Smooth muscle cell (in vitro differentiated cells): ENCODE measurements at regions not wholly inside any gene's neighbourhood (a gene's known extent, or its start where the extent isn't known, plus 50 kb on each side); places are given as distances from the start of the nearest gene placed in this dataset.

Experiments used
- DNase-seq: peaks from one replicate; lab custom pipeline; 2025; ENCODE audit not compliant: unreplicated experiment; lab: John Stamatoyannopoulos, UW
- H2AFZ ChIP-seq: fragments of 200-600 bp; sonication (generic); 2 replicates; pipeline ENCODE4 v1.6.0; 2016; ENCODE audit warnings: antibody characterized with exemption, low read depth, mild to moderate bottlenecking
- H3F3A ChIP-seq: fragments of 200-600 bp; sonication (generic); 2 replicates; pipeline ENCODE4 v1.6.0; 2017; ENCODE audit warnings: antibody characterized with exemption, low read depth
- H3K27ac ChIP-seq: fragments of 200-600 bp; sonication (generic); 2 replicates; pipeline ENCODE4 v1.5.1; 2016; ENCODE audit warnings: low read depth, mild to moderate bottlenecking
- H3K27me3 ChIP-seq: fragments of 200-600 bp; sonication (generic); 2 replicates; pipeline ENCODE4 v1.6.1; 2016; ENCODE audit warnings: low read depth, mild to moderate bottlenecking
- H3K36me3 ChIP-seq: fragments of 200-600 bp; sonication (generic); 2 replicates; pipeline ENCODE4 v1.5.1; 2016; ENCODE audit warnings: low read depth
- H3K4me1 ChIP-seq: fragments of 200-600 bp; sonication (generic); 2 replicates; pipeline ENCODE4 v1.5.1; 2016; ENCODE audit warnings: low read depth
- H3K4me2 ChIP-seq: fragments of 200-600 bp; sonication (generic); 2 replicates; pipeline ENCODE4 v1.6.0; 2016; ENCODE audit warnings: mild to moderate bottlenecking
- H3K4me3 ChIP-seq: fragments of 200-600 bp; sonication (generic); 2 replicates; pipeline ENCODE4 v1.5.1; 2016; ENCODE audit warnings: mild to moderate bottlenecking
- H3K79me2 ChIP-seq: fragments of 200-600 bp; sonication (generic); 2 replicates; pipeline ENCODE4 v1.6.0; 2016; ENCODE audit warnings: low read depth, mild to moderate bottlenecking
- H3K9ac ChIP-seq: fragments of 200-600 bp; sonication (generic); 2 replicates; pipeline ENCODE4 v1.6.0; 2016; ENCODE audit warnings: low read depth
- H3K9me3 ChIP-seq: fragments of 200-600 bp; sonication (generic); replicated peaks from 2 replicates; pipeline ENCODE4 v1.5.1; 2016; ENCODE audit warnings: low read depth
- H4K20me1 ChIP-seq: fragments of 200-600 bp; sonication (generic); 2 replicates; pipeline ENCODE4 v1.6.0; 2016; ENCODE audit warnings: low read depth
- WGBS: methylation state at CpG from one replicate; pipeline ENCODE4 v1.1.7; 2016; ENCODE audit warnings: low lambda C conversion rate; 5-methylcytosine and 5-hydroxymethylcytosine counted together
- TF ChIP-seq, protein P1 (sequence below): fragments of 200-600 bp; sonication (generic); IDR thresholded peaks from 2 replicates; pipeline ENCODE4 v1.5.1; 2017; ENCODE audit warnings: borderline replicate concordance, mild to moderate bottlenecking, antibody characterized with exemption; ENCODE audit not compliant: insufficient read depth, poor library complexity, severe bottlenecking

DNA sequence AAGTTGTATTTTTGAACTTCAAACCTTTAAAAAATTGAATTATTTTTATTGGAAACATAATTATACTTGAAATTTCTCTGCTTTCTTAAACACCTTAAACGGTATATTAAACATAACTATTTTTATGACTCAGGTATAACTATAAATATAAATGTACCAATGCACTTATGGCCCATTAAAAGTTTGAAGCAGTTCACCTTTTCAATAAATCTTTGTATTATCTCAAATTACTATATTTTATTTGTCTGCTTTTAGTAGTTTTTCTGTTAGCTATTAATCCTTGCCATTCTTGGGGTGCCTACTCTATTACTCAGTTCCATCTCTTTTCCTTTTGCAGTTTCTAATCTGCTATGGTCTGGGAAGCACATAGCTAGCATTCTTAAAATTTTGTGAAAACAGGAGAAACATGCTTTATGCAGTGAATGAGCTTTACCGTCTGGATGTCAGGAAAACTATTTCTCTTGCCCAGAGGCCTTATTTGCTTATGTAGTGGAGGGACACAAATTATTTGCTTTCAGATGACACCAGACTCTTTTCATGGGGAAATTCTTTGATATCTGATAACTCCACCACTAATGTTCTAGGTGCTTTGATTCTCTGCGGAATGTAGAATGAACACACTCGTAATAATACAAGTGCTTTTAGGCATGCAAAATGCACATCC lies 378.9 kb upstream of the CITED2 start:
- Histone ChIP-seq H3K9me3 (no peaks in the 10 kb centered on the region), H3K4me2 (peak overlapping the region; percentile 27), H3K27ac (peak overlapping the region; percentile 20), H2AFZ (no peak overlapping the region), H3K36me3 (no peaks in the 10 kb centered on the region), H4K20me1 (no peaks in the 10 kb centered on the region), H3K79me2 (no peaks in the 10 kb centered on the region), H3K27me3 (no peaks in the 10 kb centered on the region), H3K9ac (no peak overlapping the region), H3F3A (peaks cover 8% of the 10 kb centered on the region), H3K4me1 (peaks cover 17% of the 10 kb centered on the region), H3K4me3 (no peak overlapping the region)
- 27% methylated on average over 4 of the region's 4 CpGs for WGBS
- no peak for DNase-seq
- TF ChIP-seq, protein P1, sequence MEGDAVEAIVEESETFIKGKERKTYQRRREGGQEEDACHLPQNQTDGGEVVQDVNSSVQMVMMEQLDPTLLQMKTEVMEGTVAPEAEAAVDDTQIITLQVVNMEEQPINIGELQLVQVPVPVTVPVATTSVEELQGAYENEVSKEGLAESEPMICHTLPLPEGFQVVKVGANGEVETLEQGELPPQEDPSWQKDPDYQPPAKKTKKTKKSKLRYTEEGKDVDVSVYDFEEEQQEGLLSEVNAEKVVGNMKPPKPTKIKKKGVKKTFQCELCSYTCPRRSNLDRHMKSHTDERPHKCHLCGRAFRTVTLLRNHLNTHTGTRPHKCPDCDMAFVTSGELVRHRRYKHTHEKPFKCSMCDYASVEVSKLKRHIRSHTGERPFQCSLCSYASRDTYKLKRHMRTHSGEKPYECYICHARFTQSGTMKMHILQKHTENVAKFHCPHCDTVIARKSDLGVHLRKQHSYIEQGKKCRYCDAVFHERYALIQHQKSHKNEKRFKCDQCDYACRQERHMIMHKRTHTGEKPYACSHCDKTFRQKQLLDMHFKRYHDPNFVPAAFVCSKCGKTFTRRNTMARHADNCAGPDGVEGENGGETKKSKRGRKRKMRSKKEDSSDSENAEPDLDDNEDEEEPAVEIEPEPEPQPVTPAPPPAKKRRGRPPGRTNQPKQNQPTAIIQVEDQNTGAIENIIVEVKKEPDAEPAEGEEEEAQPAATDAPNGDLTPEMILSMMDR, result no peak

DNA sequence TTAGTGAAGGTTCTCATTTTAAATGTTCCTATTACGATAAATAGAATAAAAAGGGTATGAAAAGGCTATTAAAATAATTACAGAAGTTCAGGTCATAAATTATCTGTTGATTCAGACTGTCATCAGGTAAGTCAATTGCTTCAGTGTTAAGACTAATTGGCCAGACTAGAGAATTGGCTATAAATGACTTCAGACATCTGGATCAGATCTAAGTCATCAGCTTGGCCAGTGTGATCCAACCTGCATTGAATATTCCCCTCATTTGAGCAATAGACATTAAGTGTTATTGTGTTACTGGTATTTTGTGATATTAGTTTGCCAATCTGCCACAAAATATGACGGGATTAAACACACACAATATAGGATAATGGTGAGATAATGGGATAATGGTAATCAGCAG lies 377.6 kb upstream of the CITED2 start:
- Histone ChIP-seq H3K79me2 (no peaks in the 10 kb centered on the region), H3K36me3 (no peaks in the 10 kb centered on the region), H3K27me3 (no peaks in the 10 kb centered on the region), H2AFZ (no peak overlapping the region), H3K27ac (no peak overlapping the region), H3K4me3 (no peak overlapping the region), H3K9ac (no peak overlapping the region), H3K4me1 (peaks cover 17% of the 10 kb centered on the region), H4K20me1 (no peaks in the 10 kb centered on the region), H3K9me3 (no peaks in the 10 kb centered on the region), H3F3A (no peaks in the 10 kb centered on the region), H3K4me2 (no peak overlapping the region)
- DNase-seq, result no peak
- TF ChIP-seq, protein P1, result no peak
- WGBS, result 92% methylated on average over 2 of the region's 2 CpGs

DNA sequence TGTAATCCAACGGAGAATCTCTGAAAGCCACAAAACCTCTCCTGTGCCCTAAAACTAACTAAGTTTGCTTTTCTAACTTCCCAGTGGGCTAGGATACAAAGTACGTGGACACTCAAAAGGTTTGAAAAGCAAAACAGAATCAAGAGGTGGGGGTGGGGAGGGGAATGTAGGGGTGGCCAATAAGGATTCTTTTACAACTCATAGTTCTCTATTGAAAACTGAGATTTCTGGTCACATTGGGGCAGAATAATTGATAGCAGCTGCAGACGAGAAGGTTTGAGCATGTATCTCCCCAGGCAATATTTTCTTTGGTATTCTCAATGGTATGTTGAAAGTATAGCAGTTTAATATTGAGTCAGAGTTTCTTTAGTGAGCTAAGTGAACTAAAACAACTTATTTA lies 376.7 kb upstream of the CITED2 start:
- H3F3A ChIP-seq, result no peaks in the 10 kb centered on the region
- no peaks in the 10 kb centered on the region for H3K27me3 ChIP-seq
- TF ChIP-seq, protein P1, result no peak
- no peak for DNase-seq
- no peak overlapping the region for H2AFZ ChIP-seq
- no peaks in the 10 kb centered on the region for H3K9me3 ChIP-seq
- H3K36me3 ChIP-seq, result no peaks in the 10 kb centered on the region
- no peaks in the 10 kb centered on the region for H4K20me1 ChIP-seq
- no peak overlapping the region for H3K4me3 ChIP-seq
- no peak overlapping the region for H3K4me2 ChIP-seq
- no peak overlapping the region for H3K27ac ChIP-seq
- H3K9ac ChIP-seq, result no peak overlapping the region
- H3K4me1 ChIP-seq, result peaks cover 17% of the 10 kb centered on the region
- 61% methylated on average over 3 of the region's 3 CpGs for WGBS
- no peaks in the 10 kb centered on the region for H3K79me2 ChIP-seq

DNA sequence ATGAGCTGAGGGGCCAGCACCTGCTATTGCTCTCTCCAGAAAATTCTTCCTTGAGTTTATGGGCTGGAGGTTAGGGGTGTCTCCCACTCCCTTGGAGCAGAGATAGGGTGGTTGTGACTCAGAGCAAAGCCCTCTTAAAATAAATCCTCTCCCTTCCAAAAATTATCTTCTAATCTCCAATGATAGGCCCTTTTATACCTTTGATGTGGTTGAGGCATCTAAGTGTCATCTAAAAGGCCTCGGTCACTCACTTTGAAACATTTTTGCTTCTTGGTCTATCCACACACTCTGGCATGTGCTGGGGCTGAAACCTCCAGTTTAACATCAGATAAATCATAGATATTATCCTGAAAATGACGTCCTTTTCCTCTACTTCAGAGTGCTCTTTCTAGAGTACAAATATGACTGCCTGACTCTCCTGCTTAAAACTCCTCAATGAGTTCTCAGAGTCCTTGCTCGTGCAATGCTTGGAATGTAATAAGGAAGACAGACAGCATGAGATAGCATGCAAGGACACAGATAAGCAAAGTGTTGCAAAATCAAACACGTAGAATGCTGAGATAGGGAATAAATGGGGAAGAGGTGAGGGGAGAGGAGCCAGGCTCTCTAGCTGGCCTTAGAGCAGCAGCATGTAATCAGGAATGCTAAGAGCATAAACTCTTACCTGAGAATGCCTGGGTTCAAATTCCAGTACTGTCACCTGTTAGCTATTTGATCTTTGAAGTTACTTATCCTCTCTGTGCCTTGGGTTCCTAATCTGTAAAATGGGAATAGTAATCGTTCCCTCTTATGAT lies 374.1 kb upstream of the CITED2 start:
- TF ChIP-seq, protein P1, result no peak
- Histone ChIP-seq H3K27me3 (no peaks in the 10 kb centered on the region), H3K79me2 (no peaks in the 10 kb centered on the region), H3K4me1 (peaks cover 9% of the 10 kb centered on the region), H2AFZ (no peak overlapping the region), H3K9me3 (no peaks in the 10 kb centered on the region), H3K27ac (no peak overlapping the region), H4K20me1 (no peaks in the 10 kb centered on the region), H3K4me3 (no peak overlapping the region), H3K9ac (no peak overlapping the region), H3K36me3 (no peaks in the 10 kb centered on the region), H3K4me2 (peak overlapping the region; percentile 37), H3F3A (no peaks in the 10 kb centered on the region)
- WGBS, result 25% methylated on average over 5 of the region's 5 CpGs
- no peak for DNase-seq
